HepG2 (cell line): ENCODE measurements at regions not wholly inside any gene's neighbourhood (a gene's known extent, or its start where the extent isn't known, plus 50 kb on each side); places are given as distances from the start of the nearest gene placed in this dataset.

Source experiments
- ATAC-seq: fragments of 200-7000 bp; cut with Tn5 transposase; 3 replicates; pipeline ENCODE4 v1.9.1; 2020; ENCODE audit warnings: mild to moderate bottlenecking, moderate library complexity
- BruUV-seq: library from RNA; stranded (reverse); fragments of 400-500 nt; replicated peaks from 2 replicates; lab custom pipeline; 2021; lab: Mats Ljungman, UMichigan
- CTCF ChIA-PET: fragments of 300-600 bp; formaldehyde crosslinking; extraction: SDS; loops from one replicate; lab custom pipeline; 2021; ENCODE audit warnings: low total read pairs, inconsistent platforms, low intra/inter-chr PET ratio; lab: Yijun Ruan, JAX
- POLR2A ChIA-PET: fragments of 350-600 bp; sonication (Branson Sonifier 250); formaldehyde crosslinking; loops from one replicate; lab custom pipeline; 2020; ENCODE audit warnings: antibody characterized with exemption, inconsistent platforms; lab: Yijun Ruan, JAX
- DNase-seq: peaks from one replicate; pipeline ENCODE4 v3.0.0-alpha.2; 2015; ENCODE audit warnings: low spot score
- FAIRE-seq: peaks from 3 replicates; lab custom pipeline; 2011; peaks lifted over from hg19 to GRCh38; lab: Jason Lieb, UNC
- H2AFZ ChIP-seq: one replicate; pipeline ENCODE4 v1.6.1; 2011; ENCODE audit warnings: low read length, inconsistent platforms
- H3K27ac ChIP-seq: fragments of 300-600 bp; 3 replicates; pipeline ENCODE4 v1.8.0; 2011; ENCODE audit warnings: mixed run types, mild to moderate bottlenecking, mixed read lengths, low read length, inconsistent platforms; ENCODE audit not compliant: insufficient read depth; ENCODE audit errors: extremely low read length
- H3K27me3 ChIP-seq, 2 experiments: fragments of 200-600 bp in 1 of 2; 2 replicates in 1 of 2; 3 replicates in 1 of 2; pipeline versions ENCODE4 v1.6.0 to v1.8.0; 2011; ENCODE audit warnings: low read length in 2 of 2, mild to moderate bottlenecking in 2 of 2, moderate library complexity in 2 of 2, inconsistent platforms in 1 of 2; ENCODE audit not compliant: insufficient read depth in 2 of 2, control insufficient read depth in 1 of 2
- H3K36me3 ChIP-seq, 2 experiments: fragments of 200-600 bp in 1 of 2; replicated peaks in 1 of 2; 2 replicates in 1 of 2; 3 replicates in 1 of 2; pipeline versions ENCODE4 v1.5.1 to v1.8.0; 2011; ENCODE audit warnings: low read length in 2 of 2, inconsistent platforms in 1 of 2; ENCODE audit not compliant: insufficient read depth in 2 of 2, control insufficient read depth in 1 of 2
- H3K4me1 ChIP-seq: 2 replicates; pipeline ENCODE4 v1.5.1; 2012; ENCODE audit warnings: low read length, inconsistent platforms; ENCODE audit not compliant: insufficient read depth
- H3K4me2 ChIP-seq: 2 replicates; pipeline ENCODE4 v1.6.0; 2011; ENCODE audit warnings: low read depth, low read length, inconsistent platforms
- H3K4me3 ChIP-seq, 3 experiments: fragments of 200-600 bp in 1 of 3; sonication (generic), shearing (Covaris generic) in 1 of 3; replicated peaks in 1 of 3; 2 replicates each; pipeline ENCODE4 v1.5.1; 2011 to 2016; ENCODE audit warnings: low read length in 3 of 3, inconsistent platforms in 2 of 3, low read depth in 2 of 3, mild to moderate bottlenecking in 2 of 3, control low read depth in 1 of 3, mixed read lengths in 1 of 3; ENCODE audit not compliant: insufficient read depth in 1 of 3
- H3K79me2 ChIP-seq: one replicate; pipeline ENCODE4 v1.6.1; 2011; ENCODE audit warnings: low read length, inconsistent platforms; ENCODE audit not compliant: insufficient read depth
- H3K9ac ChIP-seq: 2 replicates; pipeline ENCODE4 v1.6.0; 2011; ENCODE audit warnings: mild to moderate bottlenecking, low read depth, low read length, inconsistent platforms; ENCODE audit not compliant: insufficient read depth
- H3K9me3 ChIP-seq: 2 replicates; pipeline ENCODE4 v1.5.1; 2012; ENCODE audit warnings: mild to moderate bottlenecking, low read length
- H4K20me1 ChIP-seq: 2 replicates; pipeline ENCODE4 v1.6.0; 2011; ENCODE audit warnings: inconsistent platforms, mild to moderate bottlenecking, low read length, moderate library complexity; ENCODE audit not compliant: insufficient read depth
- MAF1 ChIP-seq: sonication (generic); formaldehyde crosslinking; IDR thresholded peaks from 2 replicates; pipeline ENCODE4 v1.5.0; 2020; ENCODE audit warnings: missing genetic modification reagents, borderline replicate concordance
- RFX3 ChIP-seq: IDR thresholded peaks from 2 replicates; pipeline ENCODE4 v1.6.1; 2016; ENCODE audit warnings: missing biosample characterization, missing genetic modification reagents
- WGBS: methylation state at CpG from one replicate; pipeline ENCODE4 v1.1.6; 2017; ENCODE audit warnings: low lambda C conversion rate; 5-methylcytosine and 5-hydroxymethylcytosine counted together
- in situ Hi-C: cut with HindIII; loops from 2 replicates; pipeline ENCODE4 v1.10.0; 2017; ENCODE audit warnings: low pct_unique_long_range_greater_than_20kb; ENCODE audit not compliant: extremely low pct_ligation_motif_present
- intact Hi-C: fragments of 100-400 bp; cut with micrococcal nuclease; formaldehyde crosslinking; loops from one replicate; pipeline ENCODE4 v1.10.0; 2022; ENCODE audit not compliant: unreplicated experiment
- TF ChIP-seq, protein P1 (sequence below): sonication (generic); formaldehyde crosslinking; IDR thresholded peaks from 2 replicates; pipeline ENCODE4 v1.4.0; 2020; ENCODE audit warnings: missing genetic modification reagents, borderline replicate concordance
- TF ChIP-seq, protein P2 (sequence below): IDR thresholded peaks from 2 replicates; pipeline ENCODE4 v1.6.1; 2016
- TF ChIP-seq, protein P3 (sequence below): sonication (generic); formaldehyde crosslinking; IDR thresholded peaks from 2 replicates; pipeline ENCODE4 v1.4.0; 2020; ENCODE audit warnings: missing genetic modification reagents, mild to moderate bottlenecking, borderline replicate concordance

DNA sequence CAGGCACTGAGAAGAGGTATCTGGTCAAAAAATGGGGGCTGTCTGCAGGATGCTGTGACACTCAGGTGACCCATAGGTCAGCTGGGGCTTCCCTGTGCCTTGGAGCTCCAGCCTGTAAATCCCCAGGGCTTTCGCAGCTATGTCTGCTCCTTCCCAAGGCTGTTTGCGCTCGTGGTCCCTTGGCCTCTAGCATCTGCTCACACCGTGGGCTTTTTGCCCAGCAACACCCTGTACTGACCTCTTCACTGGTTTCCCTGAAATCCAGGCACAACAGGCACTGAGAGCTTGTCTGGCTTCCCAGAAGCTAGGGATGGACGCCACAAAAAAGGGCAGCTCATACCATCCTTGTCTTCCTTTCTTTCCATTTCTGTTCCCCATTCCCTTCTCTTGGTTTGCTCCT, 280.3 kb upstream of the HABP2 start:
- Histone ChIP-seq H3K9ac (no peak overlapping the region), H3K27me3 (peaks cover 0 to 10% of the 10 kb centered on the region in 2 experiments; a peak in 3 of 5 replicates), H2AFZ (no peak overlapping the region), H3K79me2 (no peaks in the 10 kb centered on the region), H4K20me1 (no peaks in the 10 kb centered on the region), H3K9me3 (no peaks in the 10 kb centered on the region), H3K4me2 (no peak overlapping the region), H3K4me3 (no peak overlapping the region), H3K36me3 (no peaks in the 10 kb centered on the region), H3K4me1 (no peaks in the 10 kb centered on the region), H3K27ac (no peak overlapping the region)
- FAIRE-seq (no peak), ATAC-seq (no peak), DNase-seq (no peak)
- ChIA-PET CTCF (no interaction called here), POLR2A (no interaction called here)
- intact Hi-C loops (no loop called here), in situ Hi-C loops (no loop called here)
- no TSS peak for BruUV-seq
- 7% methylated on average over 1 of the region's 5 CpGs for WGBS
- TF ChIP-seq, protein P1, sequence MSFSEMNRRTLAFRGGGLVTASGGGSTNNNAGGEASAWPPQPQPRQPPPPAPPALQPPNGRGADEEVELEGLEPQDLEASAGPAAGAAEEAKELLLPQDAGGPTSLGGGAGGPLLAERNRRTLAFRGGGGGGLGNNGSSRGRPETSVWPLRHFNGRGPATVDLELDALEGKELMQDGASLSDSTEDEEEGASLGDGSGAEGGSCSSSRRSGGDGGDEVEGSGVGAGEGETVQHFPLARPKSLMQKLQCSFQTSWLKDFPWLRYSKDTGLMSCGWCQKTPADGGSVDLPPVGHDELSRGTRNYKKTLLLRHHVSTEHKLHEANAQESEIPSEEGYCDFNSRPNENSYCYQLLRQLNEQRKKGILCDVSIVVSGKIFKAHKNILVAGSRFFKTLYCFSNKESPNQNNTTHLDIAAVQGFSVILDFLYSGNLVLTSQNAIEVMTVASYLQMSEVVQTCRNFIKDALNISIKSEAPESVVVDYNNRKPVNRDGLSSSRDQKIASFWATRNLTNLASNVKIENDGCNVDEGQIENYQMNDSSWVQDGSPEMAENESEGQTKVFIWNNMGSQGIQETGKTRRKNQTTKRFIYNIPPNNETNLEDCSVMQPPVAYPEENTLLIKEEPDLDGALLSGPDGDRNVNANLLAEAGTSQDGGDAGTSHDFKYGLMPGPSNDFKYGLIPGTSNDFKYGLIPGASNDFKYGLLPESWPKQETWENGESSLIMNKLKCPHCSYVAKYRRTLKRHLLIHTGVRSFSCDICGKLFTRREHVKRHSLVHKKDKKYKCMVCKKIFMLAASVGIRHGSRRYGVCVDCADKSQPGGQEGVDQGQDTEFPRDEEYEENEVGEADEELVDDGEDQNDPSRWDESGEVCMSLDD (CRISPR knock-in tag), result no peak
- TF ChIP-seq, protein P2, sequence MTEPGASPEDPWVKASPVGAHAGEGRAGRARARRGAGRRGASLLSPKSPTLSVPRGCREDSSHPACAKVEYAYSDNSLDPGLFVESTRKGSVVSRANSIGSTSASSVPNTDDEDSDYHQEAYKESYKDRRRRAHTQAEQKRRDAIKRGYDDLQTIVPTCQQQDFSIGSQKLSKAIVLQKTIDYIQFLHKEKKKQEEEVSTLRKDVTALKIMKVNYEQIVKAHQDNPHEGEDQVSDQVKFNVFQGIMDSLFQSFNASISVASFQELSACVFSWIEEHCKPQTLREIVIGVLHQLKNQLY (CRISPR knock-in tag), result no peak
- TF ChIP-seq, protein P3, sequence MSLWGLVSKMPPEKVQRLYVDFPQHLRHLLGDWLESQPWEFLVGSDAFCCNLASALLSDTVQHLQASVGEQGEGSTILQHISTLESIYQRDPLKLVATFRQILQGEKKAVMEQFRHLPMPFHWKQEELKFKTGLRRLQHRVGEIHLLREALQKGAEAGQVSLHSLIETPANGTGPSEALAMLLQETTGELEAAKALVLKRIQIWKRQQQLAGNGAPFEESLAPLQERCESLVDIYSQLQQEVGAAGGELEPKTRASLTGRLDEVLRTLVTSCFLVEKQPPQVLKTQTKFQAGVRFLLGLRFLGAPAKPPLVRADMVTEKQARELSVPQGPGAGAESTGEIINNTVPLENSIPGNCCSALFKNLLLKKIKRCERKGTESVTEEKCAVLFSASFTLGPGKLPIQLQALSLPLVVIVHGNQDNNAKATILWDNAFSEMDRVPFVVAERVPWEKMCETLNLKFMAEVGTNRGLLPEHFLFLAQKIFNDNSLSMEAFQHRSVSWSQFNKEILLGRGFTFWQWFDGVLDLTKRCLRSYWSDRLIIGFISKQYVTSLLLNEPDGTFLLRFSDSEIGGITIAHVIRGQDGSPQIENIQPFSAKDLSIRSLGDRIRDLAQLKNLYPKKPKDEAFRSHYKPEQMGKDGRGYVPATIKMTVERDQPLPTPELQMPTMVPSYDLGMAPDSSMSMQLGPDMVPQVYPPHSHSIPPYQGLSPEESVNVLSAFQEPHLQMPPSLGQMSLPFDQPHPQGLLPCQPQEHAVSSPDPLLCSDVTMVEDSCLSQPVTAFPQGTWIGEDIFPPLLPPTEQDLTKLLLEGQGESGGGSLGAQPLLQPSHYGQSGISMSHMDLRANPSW (CRISPR knock-in tag), result no peak
- TF ChIP-seq RFX3, result no peak
- no peak for TF ChIP-seq MAF1 (CRISPR knock-in tag)
